ENCODE measurements at regions not wholly inside any gene's neighbourhood (a gene's known extent, or its start where the extent isn't known, plus 50 kb on each side); places are given as distances from the start of the nearest gene placed in this dataset.

DNA sequence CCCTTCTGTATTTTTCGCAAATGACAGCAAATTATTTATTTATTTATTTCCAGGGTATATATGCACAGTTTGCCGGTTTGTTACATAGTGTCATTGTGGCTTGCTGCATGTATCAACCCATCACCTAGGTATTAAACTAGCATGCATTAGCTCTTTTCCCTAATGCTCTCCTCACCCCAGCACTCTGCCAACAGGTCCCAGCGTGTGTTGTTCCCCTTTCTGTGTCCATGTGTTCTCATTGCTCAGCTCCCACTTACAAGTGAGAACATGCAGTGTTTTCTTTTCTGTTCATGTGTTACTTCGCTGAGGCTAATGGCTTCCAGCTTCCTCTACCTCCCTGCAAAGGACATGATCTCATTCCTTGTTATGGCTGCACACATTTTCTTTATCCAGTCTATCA lies 592.3 kb downstream of the TRIB2 start (continued):
- TF ChIP-seq, protein P1, sequence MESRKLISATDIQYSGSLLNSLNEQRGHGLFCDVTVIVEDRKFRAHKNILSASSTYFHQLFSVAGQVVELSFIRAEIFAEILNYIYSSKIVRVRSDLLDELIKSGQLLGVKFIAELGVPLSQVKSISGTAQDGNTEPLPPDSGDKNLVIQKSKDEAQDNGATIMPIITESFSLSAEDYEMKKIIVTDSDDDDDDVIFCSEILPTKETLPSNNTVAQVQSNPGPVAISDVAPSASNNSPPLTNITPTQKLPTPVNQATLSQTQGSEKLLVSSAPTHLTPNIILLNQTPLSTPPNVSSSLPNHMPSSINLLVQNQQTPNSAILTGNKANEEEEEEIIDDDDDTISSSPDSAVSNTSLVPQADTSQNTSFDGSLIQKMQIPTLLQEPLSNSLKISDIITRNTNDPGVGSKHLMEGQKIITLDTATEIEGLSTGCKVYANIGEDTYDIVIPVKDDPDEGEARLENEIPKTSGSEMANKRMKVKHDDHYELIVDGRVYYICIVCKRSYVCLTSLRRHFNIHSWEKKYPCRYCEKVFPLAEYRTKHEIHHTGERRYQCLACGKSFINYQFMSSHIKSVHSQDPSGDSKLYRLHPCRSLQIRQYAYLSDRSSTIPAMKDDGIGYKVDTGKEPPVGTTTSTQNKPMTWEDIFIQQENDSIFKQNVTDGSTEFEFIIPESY (CRISPR knock-in tag; IDR thresholded peaks at IDR 0.05), result no peak
- TF ChIP-seq, protein P2, sequence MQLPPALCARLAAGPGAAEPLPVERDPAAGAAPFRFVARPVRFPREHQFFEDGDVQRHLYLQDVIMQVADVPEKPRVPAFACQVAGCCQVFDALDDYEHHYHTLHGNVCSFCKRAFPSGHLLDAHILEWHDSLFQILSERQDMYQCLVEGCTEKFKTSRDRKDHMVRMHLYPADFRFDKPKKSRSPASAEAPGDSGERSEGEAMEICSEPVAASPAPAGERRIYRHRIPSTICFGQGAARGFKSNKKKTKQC (CRISPR knock-in tag; IDR thresholded peaks at IDR 0.05), result no peak
- no peak for TF ChIP-seq MCM5 (IDR thresholded peaks at IDR 0.05; ENCODE audit: low read depth)
- TF ChIP-seq PURB (CRISPR knock-in tag; IDR thresholded peaks at IDR 0.05; ENCODE audit: low read depth), result no peak
- TF ChIP-seq, protein P3, sequence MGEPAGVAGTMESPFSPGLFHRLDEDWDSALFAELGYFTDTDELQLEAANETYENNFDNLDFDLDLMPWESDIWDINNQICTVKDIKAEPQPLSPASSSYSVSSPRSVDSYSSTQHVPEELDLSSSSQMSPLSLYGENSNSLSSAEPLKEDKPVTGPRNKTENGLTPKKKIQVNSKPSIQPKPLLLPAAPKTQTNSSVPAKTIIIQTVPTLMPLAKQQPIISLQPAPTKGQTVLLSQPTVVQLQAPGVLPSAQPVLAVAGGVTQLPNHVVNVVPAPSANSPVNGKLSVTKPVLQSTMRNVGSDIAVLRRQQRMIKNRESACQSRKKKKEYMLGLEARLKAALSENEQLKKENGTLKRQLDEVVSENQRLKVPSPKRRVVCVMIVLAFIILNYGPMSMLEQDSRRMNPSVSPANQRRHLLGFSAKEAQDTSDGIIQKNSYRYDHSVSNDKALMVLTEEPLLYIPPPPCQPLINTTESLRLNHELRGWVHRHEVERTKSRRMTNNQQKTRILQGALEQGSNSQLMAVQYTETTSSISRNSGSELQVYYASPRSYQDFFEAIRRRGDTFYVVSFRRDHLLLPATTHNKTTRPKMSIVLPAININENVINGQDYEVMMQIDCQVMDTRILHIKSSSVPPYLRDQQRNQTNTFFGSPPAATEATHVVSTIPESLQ (CRISPR knock-in tag; IDR thresholded peaks at IDR 0.05), result no peak
- TF ChIP-seq, protein P4, sequence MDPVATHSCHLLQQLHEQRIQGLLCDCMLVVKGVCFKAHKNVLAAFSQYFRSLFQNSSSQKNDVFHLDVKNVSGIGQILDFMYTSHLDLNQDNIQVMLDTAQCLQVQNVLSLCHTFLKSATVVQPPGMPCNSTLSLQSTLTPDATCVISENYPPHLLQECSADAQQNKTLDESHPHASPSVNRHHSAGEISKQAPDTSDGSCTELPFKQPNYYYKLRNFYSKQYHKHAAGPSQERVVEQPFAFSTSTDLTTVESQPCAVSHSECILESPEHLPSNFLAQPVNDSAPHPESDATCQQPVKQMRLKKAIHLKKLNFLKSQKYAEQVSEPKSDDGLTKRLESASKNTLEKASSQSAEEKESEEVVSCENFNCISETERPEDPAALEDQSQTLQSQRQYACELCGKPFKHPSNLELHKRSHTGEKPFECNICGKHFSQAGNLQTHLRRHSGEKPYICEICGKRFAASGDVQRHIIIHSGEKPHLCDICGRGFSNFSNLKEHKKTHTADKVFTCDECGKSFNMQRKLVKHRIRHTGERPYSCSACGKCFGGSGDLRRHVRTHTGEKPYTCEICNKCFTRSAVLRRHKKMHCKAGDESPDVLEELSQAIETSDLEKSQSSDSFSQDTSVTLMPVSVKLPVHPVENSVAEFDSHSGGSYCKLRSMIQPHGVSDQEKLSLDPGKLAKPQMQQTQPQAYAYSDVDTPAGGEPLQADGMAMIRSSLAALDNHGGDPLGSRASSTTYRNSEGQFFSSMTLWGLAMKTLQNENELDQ (CRISPR knock-in tag; IDR thresholded peaks at IDR 0.05; ENCODE audit: borderline replicate concordance), result no peak
- TF ChIP-seq, protein P5, sequence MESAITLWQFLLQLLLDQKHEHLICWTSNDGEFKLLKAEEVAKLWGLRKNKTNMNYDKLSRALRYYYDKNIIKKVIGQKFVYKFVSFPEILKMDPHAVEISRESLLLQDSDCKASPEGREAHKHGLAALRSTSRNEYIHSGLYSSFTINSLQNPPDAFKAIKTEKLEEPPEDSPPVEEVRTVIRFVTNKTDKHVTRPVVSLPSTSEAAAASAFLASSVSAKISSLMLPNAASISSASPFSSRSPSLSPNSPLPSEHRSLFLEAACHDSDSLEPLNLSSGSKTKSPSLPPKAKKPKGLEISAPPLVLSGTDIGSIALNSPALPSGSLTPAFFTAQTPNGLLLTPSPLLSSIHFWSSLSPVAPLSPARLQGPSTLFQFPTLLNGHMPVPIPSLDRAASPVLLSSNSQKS (CRISPR knock-in tag; IDR thresholded peaks at IDR 0.05), result no peak
- TF ChIP-seq EZH2 (IDR thresholded peaks at IDR 0.05; ENCODE audit: borderline replicate concordance, low read depth, low read length), result no peak
- TF ChIP-seq CHD1 (IDR thresholded peaks at IDR 0.05; ENCODE audit: low read length), result no peak
